Testis (tissue), 2 donors: ENCODE measurements at regions not wholly inside any gene's neighbourhood (a gene's known extent, or its start where the extent isn't known, plus 50 kb on each side); places are given as distances from the start of the nearest gene placed in this dataset.

Experiments used
- DNase-seq: peaks from one replicate; pipeline ENCODE4 v3.0.0-alpha.2; 2019
- H3K27ac ChIP-seq, 2 donors: fragments of 200-600 bp; sonication (generic); one replicate each; pipeline ENCODE4 v1.5.1; 2019
- H3K27me3 ChIP-seq: fragments of 200-600 bp; sonication (generic); one replicate; pipeline ENCODE4 v1.5.1; 2019
- H3K36me3 ChIP-seq: fragments of 200-600 bp; sonication (generic); one replicate; pipeline ENCODE4 v1.5.1; 2017; ENCODE audit warnings: low read depth; ENCODE audit errors: missing control alignments
- H3K4me1 ChIP-seq: fragments of 200-600 bp; sonication (generic); one replicate; pipeline ENCODE4 v1.5.1; 2019
- H3K4me3 ChIP-seq, 2 donors: fragments of 200-600 bp; sonication (generic); one replicate each; pipeline ENCODE4 v1.5.1; 2017 to 2019
- H3K9me3 ChIP-seq: fragments of 200-600 bp; sonication (generic); one replicate; pipeline ENCODE4 v1.5.1; 2017
- CTCF ChIP-seq, 3 experiments: fragments of 450-650 bp in 2 of 3; fragments of 200-600 bp in 1 of 3; sonication (generic) in 1 of 3; IDR thresholded peaks; one replicate each; pipeline ENCODE4 v1.5.1; 2016 to 2019; ENCODE audit warnings: antibody characterized with exemption in 3 of 3, mild to moderate bottlenecking in 2 of 3, moderate library complexity in 1 of 3
- POLR2A ChIP-seq: fragments of 450-650 bp; IDR thresholded peaks from one replicate; pipeline ENCODE4 v1.6.1; 2017; ENCODE audit warnings: antibody characterized with exemption, mild to moderate bottlenecking, moderate library complexity
- WGBS, 2 donors: methylation state at CpG; one replicate each; pipeline ENCODE4 v1.1.5; 2018; 5-methylcytosine and 5-hydroxymethylcytosine counted together
- intact Hi-C: fragments of 100-400 bp; cut with DNase I; formaldehyde crosslinking; loops from one replicate; pipeline ENCODE4 v1.15.1; 2023; ENCODE audit warnings: low total_unique reads

GRCh38 chr6:66883453-66883852 is 1176.4 kb upstream of the EYS start:
- TF ChIP-seq POLR2A (no peak), CTCF (IDR thresholded peaks at IDR 0.05) (no peak)
- no peaks in the 10 kb centered on the region for H3K36me3 ChIP-seq
- intact Hi-C loops, result no loop called here
- WGBS, 2 donors, result 53 to 75% methylated on average over 1 of the region's 1 CpG
- no peak overlapping the region for H3K4me3 ChIP-seq
- H3K9me3 ChIP-seq, result no peaks in the 10 kb centered on the region
- H3K27ac ChIP-seq, result no peak overlapping the region
- DNase-seq, result no peak
- H3K27me3 ChIP-seq, result no peaks in the 10 kb centered on the region
- no peaks in the 10 kb centered on the region for H3K4me1 ChIP-seq

- H3K27ac ChIP-seq, result no peak overlapping the region
- H3K27me3 ChIP-seq, result no peaks in the 10 kb centered on the region
- no peaks in the 10 kb centered on the region for H3K36me3 ChIP-seq
- H3K4me1 ChIP-seq, result no peaks in the 10 kb centered on the region
- no peak overlapping the region for H3K4me3 ChIP-seq
- no peak for DNase-seq
- intact Hi-C loops, result no loop called here
- 92 to 100% methylated on average over 1 of the region's 1 CpG for WGBS, 2 donors
- TF ChIP-seq CTCF (IDR thresholded peaks at IDR 0.05), result no peak
- TF ChIP-seq POLR2A, result no peak
- H3K9me3 ChIP-seq, result no peaks in the 10 kb centered on the region
These were observed 1159.8 kb upstream of the EYS start for GRCh38 chr6:66866801-66867200.

GRCh38 chr6:66865771-66866170 is 1158.7 kb upstream of the EYS start:
- Histone ChIP-seq H3K36me3 (no peaks in the 10 kb centered on the region), H3K27me3 (no peaks in the 10 kb centered on the region), H3K9me3 (no peaks in the 10 kb centered on the region), H3K4me3 (no peak overlapping the region), H3K27ac (no peak overlapping the region), H3K4me1 (no peaks in the 10 kb centered on the region)
- no peak for DNase-seq
- intact Hi-C loops, result no loop called here
- TF ChIP-seq POLR2A, result no peak
- no peak for TF ChIP-seq CTCF (IDR thresholded peaks at IDR 0.05)

- H3K4me3 ChIP-seq, result no peak overlapping the region
- H3K27ac ChIP-seq, result no peak overlapping the region
- intact Hi-C loops, result no loop called here
- DNase-seq, result no peak
- H3K9me3 ChIP-seq, result no peaks in the 10 kb centered on the region
- H3K4me1 ChIP-seq, result no peaks in the 10 kb centered on the region
- no peaks in the 10 kb centered on the region for H3K36me3 ChIP-seq
- no peaks in the 10 kb centered on the region for H3K27me3 ChIP-seq
- no peak for TF ChIP-seq CTCF (IDR thresholded peaks at IDR 0.05)
- TF ChIP-seq POLR2A, result no peak
- 35 to 47% methylated on average over 2 of the region's 2 CpGs for WGBS, 2 donors
These were observed 1154.0 kb upstream of the EYS start for GRCh38 chr6:66861007-66861541.

- H3K36me3 ChIP-seq, result no peaks in the 10 kb centered on the region
- H3K9me3 ChIP-seq, result no peaks in the 10 kb centered on the region
- H3K4me1 ChIP-seq, result no peaks in the 10 kb centered on the region
- intact Hi-C loops, result no loop called here
- no peak overlapping the region for H3K4me3 ChIP-seq
- TF ChIP-seq CTCF (IDR thresholded peaks at IDR 0.05) (no peak), POLR2A (no peak)
- H3K27ac ChIP-seq, result no peak overlapping the region
- no peaks in the 10 kb centered on the region for H3K27me3 ChIP-seq
- 65 to 76% methylated on average over 3 of the region's 3 CpGs for WGBS, 2 donors
- no peak for DNase-seq
These were observed 1153.3 kb upstream of the EYS start for GRCh38 chr6:66860328-66860727.
